Lung (tissue), 11 donors: ENCODE measurements at regions not wholly inside any gene's neighbourhood (a gene's known extent, or its start where the extent isn't known, plus 50 kb on each side); places are given as distances from the start of the nearest gene placed in this dataset.

Experiments
- ATAC-seq: fragments of 200-7000 bp; cut with Tn5 transposase; one replicate; pipeline ENCODE4 v1.9.1; 2020; ENCODE audit warnings: moderate number of reproducible peaks; ENCODE audit not compliant: insufficient read depth, low FRiP score
- DNase-seq, 3 donors: peaks; one replicate each; pipeline ENCODE4 v3.0.0-alpha.2; 2013 to 2017
- H3K27ac ChIP-seq, 2 donors: one replicate each; pipeline ENCODE4 v1.5.1; 2013; ENCODE audit warnings: mild to moderate bottlenecking in 2 of 2, moderate library complexity in 2 of 2, control low read depth in 1 of 2, inconsistent platforms in 1 of 2, low read depth in 1 of 2, low read length in 1 of 2
- H3K27me3 ChIP-seq, 3 donors: one replicate each; pipeline ENCODE4 v1.5.1; 2013; ENCODE audit warnings: low read length in 2 of 3; ENCODE audit not compliant: control insufficient read depth in 3 of 3, insufficient read depth in 3 of 3
- H3K36me3 ChIP-seq, 4 donors: one replicate each; pipeline ENCODE4 v1.5.1; 2013; ENCODE audit warnings: low read length in 4 of 4, mild to moderate bottlenecking in 1 of 4, moderate library complexity in 1 of 4; ENCODE audit not compliant: control insufficient read depth in 4 of 4, insufficient read depth in 4 of 4
- H3K4me1 ChIP-seq, 5 donors: one replicate each; pipeline ENCODE4 v1.5.1; 2013; ENCODE audit warnings: low read length in 5 of 5, mild to moderate bottlenecking in 2 of 5, moderate library complexity in 1 of 5; ENCODE audit not compliant: control insufficient read depth in 5 of 5, insufficient read depth in 5 of 5
- H3K4me3 ChIP-seq: one replicate; pipeline ENCODE4 v1.5.1; 2013; ENCODE audit warnings: mild to moderate bottlenecking, control low read depth, moderate library complexity
- H3K9ac ChIP-seq, 2 donors: one replicate each; pipeline ENCODE4 v1.5.1; 2013; ENCODE audit warnings: low read length in 2 of 2, control low read depth in 1 of 2; ENCODE audit not compliant: insufficient read depth in 1 of 2
- H3K9me3 ChIP-seq, 4 donors: one replicate each; pipeline ENCODE4 v1.5.1; 2013; ENCODE audit warnings: low read length in 3 of 4, mild to moderate bottlenecking in 1 of 4, moderate library complexity in 1 of 4; ENCODE audit not compliant: control insufficient read depth in 4 of 4, insufficient read depth in 3 of 4
- CTCF ChIP-seq: IDR thresholded peaks from 2 replicates; pipeline ENCODE4 v1.5.1; 2012; ENCODE audit warnings: mild to moderate bottlenecking; ENCODE audit errors: control extremely low read depth, extremely low read depth
- WGBS, 2 donors: extraction: QIAGEN DNeasy Blood & Tissue Kit; methylation state at CpG; one replicate each; pipeline ENCODE4 v1.1.7; 2013; 5-methylcytosine and 5-hydroxymethylcytosine counted together
- donor health status: control.
- donor health status: control.
- donor health status: Bipolar disorder and iron deficiency.
- donor health status: healthy.
- donor health status: DM: yes; HTN: yes; CAD: no.

- WGBS, 2 donors = 73 to 77% methylated on average over 12 of the region's 12 CpGs
Observed at GRCh38 chr6:82836022-82836575, 229.5 kb downstream of the UBE3D start.

DNA sequence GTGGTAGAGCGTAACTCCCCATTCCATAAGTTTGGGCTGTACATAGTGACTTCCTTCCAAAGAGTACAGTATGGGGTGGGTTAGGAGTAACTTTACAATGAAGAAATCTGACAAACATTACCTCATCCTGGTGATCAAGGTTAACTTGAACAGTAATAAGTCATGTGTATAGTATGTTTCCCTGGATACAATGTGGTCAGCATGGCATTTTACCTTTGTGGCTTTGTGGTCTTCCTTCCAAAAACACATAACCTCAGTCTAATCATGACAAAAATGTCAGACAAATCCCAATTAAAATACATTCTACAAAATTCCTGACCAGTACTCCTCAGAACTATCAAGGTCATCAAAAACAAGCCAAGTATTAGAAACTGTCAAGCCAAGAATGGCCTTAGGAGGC lies 225.1 kb downstream of the UBE3D start:
- H3K4me1 ChIP-seq = no peaks in the 10 kb centered on the region
- no peak overlapping the region for H3K9ac ChIP-seq
- ATAC-seq (no peak), DNase-seq (no peak)
- 90 to 100% methylated on average over 1 of the region's 1 CpG for WGBS, 2 donors
- no peak for TF ChIP-seq CTCF
- H3K27me3 ChIP-seq = no peaks in the 10 kb centered on the region
- no peak overlapping the region for H3K27ac ChIP-seq
- no peaks in the 10 kb centered on the region for H3K36me3 ChIP-seq
- H3K9me3 ChIP-seq = peaks cover 0 to 5% (median 1%) of the 10 kb centered on the region in 4 donors
- no peak overlapping the region for H3K4me3 ChIP-seq

More at GRCh38 chr6:82836022-82836575, 229.5 kb downstream of the UBE3D start:
- ATAC-seq (no peak), DNase-seq (no peak)
- H3K4me3 ChIP-seq = no peak overlapping the region
- no peak overlapping the region for H3K9ac ChIP-seq
- H3K4me1 ChIP-seq = no peaks in the 10 kb centered on the region
- no peaks in the 10 kb centered on the region for H3K36me3 ChIP-seq
- H3K27me3 ChIP-seq = no peaks in the 10 kb centered on the region
- no peak overlapping the region for H3K27ac ChIP-seq
- peaks cover 0 to 2% (median 1%) of the 10 kb centered on the region in 4 donors for H3K9me3 ChIP-seq
- TF ChIP-seq CTCF = no peak

DNA sequence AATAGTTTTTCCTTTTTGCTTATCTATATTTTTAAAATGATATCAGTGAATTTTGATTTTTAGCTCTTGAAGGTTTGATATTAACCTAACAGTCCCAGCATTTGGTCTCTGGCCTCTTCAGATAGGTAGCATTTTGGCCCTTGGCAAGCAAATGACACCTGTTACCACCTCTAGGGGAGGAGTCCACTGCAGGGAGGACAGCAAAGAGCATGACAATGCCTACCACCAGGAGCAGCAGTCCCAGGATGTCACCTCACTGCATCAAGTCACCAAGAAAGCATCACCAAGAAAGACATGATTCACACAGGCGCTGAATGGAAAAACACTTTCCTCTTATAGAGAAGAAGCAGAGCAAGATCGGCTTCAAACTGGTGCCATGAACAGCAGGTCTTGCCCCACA lies 224.3 kb downstream of the UBE3D start:
- H3K9ac ChIP-seq = no peak overlapping the region
- DNase-seq (no peak), ATAC-seq (no peak)
- no peaks in the 10 kb centered on the region for H3K4me1 ChIP-seq
- H3K36me3 ChIP-seq = no peaks in the 10 kb centered on the region
- WGBS, 2 donors = 91 to 93% methylated on average over 2 of the region's 2 CpGs
- H3K27me3 ChIP-seq = no peaks in the 10 kb centered on the region
- H3K9me3 ChIP-seq = peaks cover 0 to 3% (median 1%) of the 10 kb centered on the region in 4 donors
- no peak overlapping the region for H3K4me3 ChIP-seq
- H3K27ac ChIP-seq = no peak overlapping the region
- no peak for TF ChIP-seq CTCF
